ENCODE measurements at regions not wholly inside any gene's neighbourhood (a gene's known extent, or its start where the extent isn't known, plus 50 kb on each side); places are given as distances from the start of the nearest gene placed in this dataset.

- DNase-seq: peak; percentile 80
These were observed 61.0 kb downstream of the GTPBP8 start for GRCh38 chr3:113051787-113052186.

- DNase-seq: no peak
These were observed 62.4 kb downstream of the GTPBP8 start for GRCh38 chr3:113053169-113053568.

- no peak for DNase-seq
These were observed 63.8 kb downstream of the GTPBP8 start for GRCh38 chr3:113054552-113054951.

GRCh38 chr3:113055201-113055600, 64.4 kb downstream of the GTPBP8 start:
- no peak for DNase-seq

- DNase-seq: no peak
These were observed 65.2 kb downstream of the GTPBP8 start for GRCh38 chr3:113055961-113056360.

GRCh38 chr3:113057117-113057516, 66.3 kb downstream of the GTPBP8 start:
- DNase-seq: no peak

- DNase-seq: no peak
These were observed 67.4 kb downstream of the GTPBP8 start for GRCh38 chr3:113058188-113058587.

GRCh38 chr3:113062705-113063104, 71.9 kb downstream of the GTPBP8 start:
- DNase-seq: no peak

- DNase-seq: no peak
These were observed 72.5 kb downstream of the GTPBP8 start for GRCh38 chr3:113063126-113063894.

- no peak for DNase-seq
These were observed 73.4 kb downstream of the GTPBP8 start for GRCh38 chr3:113064183-113064582.

GRCh38 chr3:113065336-113065735, 74.6 kb downstream of the GTPBP8 start:
- DNase-seq: no peak

GRCh38 chr3:113070072-113070640, 79.4 kb downstream of the GTPBP8 start:
- peak; percentile 77 for DNase-seq

- DNase-seq: no peak
These were observed 79.9 kb downstream of the GTPBP8 start for GRCh38 chr3:113070681-113071113.

- no peak for DNase-seq
These were observed 84.8 kb downstream of the GTPBP8 start for GRCh38 chr3:113075588-113075987.

- no peak for DNase-seq
These were observed 88.6 kb downstream of the GTPBP8 start for GRCh38 chr3:113079218-113079961.

- peak; percentile 77 for DNase-seq
These were observed 94.0 kb downstream of the GTPBP8 start for GRCh38 chr3:113084777-113085176.

GRCh38 chr3:113086560-113087461, 96.0 kb downstream of the GTPBP8 start:
- no peak for DNase-seq

GRCh38 chr3:113088616-113089015, 97.8 kb downstream of the GTPBP8 start:
- DNase-seq: no peak

- DNase-seq: no peak
These were observed 100.6 kb downstream of the GTPBP8 start for GRCh38 chr3:113091417-113091816.

- no peak for DNase-seq
These were observed 102.0 kb downstream of the GTPBP8 start for GRCh38 chr3:113092746-113093145.

GRCh38 chr3:113094337-113095221, 103.8 kb downstream of the GTPBP8 start:
- DNase-seq: no peak

All from right forelimb (tissue), 1 donor.